CD4-positive, alpha-beta T cell treated with Interleukin-15 for 1 hour (primary cell): ENCODE measurements at regions not wholly inside any gene's neighbourhood (a gene's known extent, or its start where the extent isn't known, plus 50 kb on each side); places are given as distances from the start of the nearest gene placed in this dataset.
A peak's percentile ranks its signal among the peaks of the same experiment; 100 is the strongest.

ENCODE experiments used
- DNase-seq: peaks from one replicate; pipeline ENCODE4 v3.0.0-alpha.2; 2020

- DNase-seq, result no peak
Observed at GRCh38 chr13:109636736-109637135, 149.6 kb downstream of the IRS2 start.

- DNase-seq, result no peak
Observed at GRCh38 chr13:109631069-109631468, 155.3 kb downstream of the IRS2 start.

GRCh38 chr13:109630271-109630670, 156.1 kb downstream of the IRS2 start:
- DNase-seq, result no peak

- no peak for DNase-seq
Observed at GRCh38 chr13:109629737-109630136, 156.6 kb downstream of the IRS2 start.

GRCh38 chr13:109628251-109628699, 158.1 kb downstream of the IRS2 start:
- DNase-seq, result no peak

- no peak for DNase-seq
Observed at GRCh38 chr13:109627649-109628048, 158.7 kb downstream of the IRS2 start.

GRCh38 chr13:109626386-109627171, 159.8 kb downstream of the IRS2 start:
- DNase-seq, result no peak

GRCh38 chr13:109625156-109625555, 161.2 kb downstream of the IRS2 start:
- no peak for DNase-seq

- no peak for DNase-seq
Observed at GRCh38 chr13:109622006-109622405, 164.4 kb downstream of the IRS2 start.

GRCh38 chr13:109615721-109616420, 170.5 kb downstream of the IRS2 start:
- no peak for DNase-seq

GRCh38 chr13:109611912-109612691, 174.3 kb downstream of the IRS2 start:
- no peak for DNase-seq

- DNase-seq, result peak; percentile 54
Observed at GRCh38 chr13:109610517-109610916, 175.9 kb downstream of the IRS2 start.

GRCh38 chr13:109608503-109608902, 177.9 kb downstream of the IRS2 start:
- no peak for DNase-seq

- DNase-seq, result no peak
Observed at GRCh38 chr13:109608059-109608458, 178.3 kb downstream of the IRS2 start.

- no peak for DNase-seq
Observed at GRCh38 chr13:109606520-109606919, 179.9 kb downstream of the IRS2 start.

- DNase-seq, result no peak
Observed at GRCh38 chr13:109605846-109606245, 180.5 kb downstream of the IRS2 start.

GRCh38 chr13:109604894-109605293, 181.5 kb downstream of the IRS2 start:
- DNase-seq, result no peak

- no peak for DNase-seq
Observed at GRCh38 chr13:109602356-109602755, 184.0 kb downstream of the IRS2 start.

GRCh38 chr13:109599901-109600657, 186.3 kb downstream of the IRS2 start:
- no peak for DNase-seq

- DNase-seq, result no peak
Observed at GRCh38 chr13:109595471-109595870, 190.9 kb downstream of the IRS2 start.

- DNase-seq, result no peak
Observed at GRCh38 chr13:109593230-109593629, 193.2 kb downstream of the IRS2 start.

- DNase-seq, result no peak
Observed at GRCh38 chr13:109592770-109593169, 193.6 kb downstream of the IRS2 start.

GRCh38 chr13:109587689-109588088, 198.7 kb downstream of the IRS2 start:
- no peak for DNase-seq
